RWPE2 (cell line): ENCODE measurements at regions not wholly inside any gene's neighbourhood (a gene's known extent, or its start where the extent isn't known, plus 50 kb on each side); places are given as distances from the start of the nearest gene placed in this dataset.

Experiments used
- ATAC-seq: fragments of 200-7000 bp; cut with Tn5 transposase; 3 replicates; pipeline ENCODE4 v1.9.1; 2021; ENCODE audit warnings: low read depth
- DNase-seq: peaks from one replicate; pipeline ENCODE4 v3.0.0-alpha.2; 2020; ENCODE audit warnings: low spot score
- H3K27ac ChIP-seq: fragments of 450-650 bp; 2 replicates; pipeline ENCODE4 v1.5.1; 2017; ENCODE audit warnings: mild to moderate bottlenecking; ENCODE audit not compliant: poor library complexity, severe bottlenecking
- H3K27me3 ChIP-seq: fragments of 250-450 bp; sonication (Bioruptor Pico); 2 replicates; pipeline ENCODE4 v1.5.1; 2021; ENCODE audit warnings: mild to moderate bottlenecking, moderate library complexity; ENCODE audit not compliant: insufficient read depth, poor library complexity, severe bottlenecking
- H3K36me3 ChIP-seq: fragments of 250-450 bp; sonication (Bioruptor Pico); 2 replicates; pipeline ENCODE4 v1.5.1; 2020; ENCODE audit warnings: low read depth, mild to moderate bottlenecking, moderate library complexity
- H3K4me1 ChIP-seq: fragments of 250-450 bp; sonication (Bioruptor Pico); 2 replicates; pipeline ENCODE4 v1.5.1; 2021; ENCODE audit warnings: mild to moderate bottlenecking, moderate library complexity; ENCODE audit not compliant: insufficient read depth, poor library complexity, severe bottlenecking
- H3K4me3 ChIP-seq: fragments of 250-450 bp; sonication (Bioruptor Pico); 2 replicates; pipeline ENCODE4 v1.5.1; 2021; ENCODE audit warnings: mild to moderate bottlenecking, moderate library complexity; ENCODE audit not compliant: severe bottlenecking
- H3K9me3 ChIP-seq: fragments of 250-450 bp; sonication (Bioruptor Pico); 2 replicates; pipeline ENCODE4 v1.5.1; 2021; ENCODE audit warnings: mild to moderate bottlenecking, moderate library complexity; ENCODE audit not compliant: severe bottlenecking
- TF ChIP-seq, protein P1 (sequence below): fragments of 450-650 bp; IDR thresholded peaks from one replicate; pipeline ENCODE4 v1.5.1; 2017; ENCODE audit warnings: mild to moderate bottlenecking, moderate library complexity; ENCODE audit not compliant: poor library complexity, severe bottlenecking

DNA sequence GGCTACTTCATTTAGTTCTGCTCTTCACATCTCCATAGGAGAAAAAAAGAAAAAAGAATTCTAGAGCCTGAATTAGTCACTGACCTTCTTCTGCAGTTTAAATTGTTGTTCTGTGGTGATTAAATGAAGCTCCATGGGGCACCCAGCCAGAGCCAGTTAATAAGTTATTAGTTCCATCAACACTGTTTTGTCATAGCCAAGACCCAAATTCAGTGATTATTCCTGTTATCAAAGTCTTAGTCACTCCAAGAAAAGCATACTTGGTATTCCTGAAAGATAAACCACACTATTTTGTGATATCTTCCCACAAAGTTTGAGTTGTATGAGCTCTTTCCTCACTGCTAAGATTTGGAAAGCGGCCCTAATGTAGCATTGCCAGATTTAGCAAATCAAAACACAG is 134.8 kb upstream of the RGMB start:
- TF ChIP-seq, protein P1, sequence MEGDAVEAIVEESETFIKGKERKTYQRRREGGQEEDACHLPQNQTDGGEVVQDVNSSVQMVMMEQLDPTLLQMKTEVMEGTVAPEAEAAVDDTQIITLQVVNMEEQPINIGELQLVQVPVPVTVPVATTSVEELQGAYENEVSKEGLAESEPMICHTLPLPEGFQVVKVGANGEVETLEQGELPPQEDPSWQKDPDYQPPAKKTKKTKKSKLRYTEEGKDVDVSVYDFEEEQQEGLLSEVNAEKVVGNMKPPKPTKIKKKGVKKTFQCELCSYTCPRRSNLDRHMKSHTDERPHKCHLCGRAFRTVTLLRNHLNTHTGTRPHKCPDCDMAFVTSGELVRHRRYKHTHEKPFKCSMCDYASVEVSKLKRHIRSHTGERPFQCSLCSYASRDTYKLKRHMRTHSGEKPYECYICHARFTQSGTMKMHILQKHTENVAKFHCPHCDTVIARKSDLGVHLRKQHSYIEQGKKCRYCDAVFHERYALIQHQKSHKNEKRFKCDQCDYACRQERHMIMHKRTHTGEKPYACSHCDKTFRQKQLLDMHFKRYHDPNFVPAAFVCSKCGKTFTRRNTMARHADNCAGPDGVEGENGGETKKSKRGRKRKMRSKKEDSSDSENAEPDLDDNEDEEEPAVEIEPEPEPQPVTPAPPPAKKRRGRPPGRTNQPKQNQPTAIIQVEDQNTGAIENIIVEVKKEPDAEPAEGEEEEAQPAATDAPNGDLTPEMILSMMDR, result no peak
- Histone ChIP-seq H3K4me3 (no peak overlapping the region), H3K27ac (no peak overlapping the region), H3K36me3 (no peaks in the 10 kb centered on the region), H3K9me3 (no peaks in the 10 kb centered on the region), H3K4me1 (no peaks in the 10 kb centered on the region), H3K27me3 (no peaks in the 10 kb centered on the region)
- DNase-seq (no peak), ATAC-seq (no peak)

DNA sequence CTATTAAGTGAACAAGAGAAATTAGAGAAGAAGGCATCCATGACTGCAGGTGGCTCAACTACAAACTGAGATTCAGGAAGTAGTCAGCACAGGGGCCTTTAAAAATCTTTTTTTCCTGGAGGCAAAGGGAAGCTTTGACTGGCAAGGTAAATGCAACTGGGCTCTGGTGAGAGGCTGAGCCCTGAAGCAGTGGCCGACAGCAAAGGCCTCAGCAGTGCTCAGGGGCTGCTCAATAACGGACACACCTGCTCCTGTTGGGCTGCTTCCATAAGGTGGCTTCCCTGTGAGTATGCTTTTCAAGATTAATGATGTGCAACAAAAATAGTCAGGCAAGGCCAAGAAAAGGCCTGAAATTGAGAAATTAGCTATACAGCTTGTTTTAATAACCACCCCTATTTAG is 134.2 kb upstream of the RGMB start:
- Histone ChIP-seq H3K4me1 (no peaks in the 10 kb centered on the region), H3K36me3 (no peaks in the 10 kb centered on the region), H3K9me3 (no peaks in the 10 kb centered on the region), H3K27me3 (no peaks in the 10 kb centered on the region), H3K4me3 (no peak overlapping the region), H3K27ac (no peak overlapping the region)
- TF ChIP-seq, protein P1, result no peak
- ATAC-seq, result no peak
- no peak for DNase-seq

DNA sequence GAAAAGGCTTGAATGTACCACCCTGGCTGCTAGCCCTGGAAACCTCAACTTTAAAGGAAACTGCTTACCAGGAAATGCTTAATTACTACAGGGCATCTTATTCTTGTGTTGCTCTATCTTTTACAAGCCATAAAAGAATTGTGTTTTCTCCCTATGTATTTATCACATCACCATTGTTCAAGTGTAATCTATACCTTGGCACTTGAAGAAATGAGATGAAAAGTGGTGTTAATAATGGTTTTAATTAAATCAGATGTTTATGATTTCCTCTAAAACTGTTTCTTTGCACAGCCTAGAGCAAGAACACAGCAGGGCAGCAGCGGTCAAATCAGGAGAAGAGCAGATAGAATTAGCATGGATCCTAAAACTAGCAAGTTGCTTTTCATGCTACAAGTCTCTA is 131.8 kb upstream of the RGMB start:
- ATAC-seq (no peak), DNase-seq (no peak)
- H3K36me3 ChIP-seq, result no peaks in the 10 kb centered on the region
- no peaks in the 10 kb centered on the region for H3K27me3 ChIP-seq
- no peaks in the 10 kb centered on the region for H3K4me1 ChIP-seq
- no peaks in the 10 kb centered on the region for H3K9me3 ChIP-seq
- H3K4me3 ChIP-seq, result no peak overlapping the region
- no peak overlapping the region for H3K27ac ChIP-seq
- TF ChIP-seq, protein P1, result no peak

- Histone ChIP-seq H3K27ac (no peak overlapping the region), H3K4me1 (no peaks in the 10 kb centered on the region), H3K27me3 (no peaks in the 10 kb centered on the region), H3K36me3 (no peaks in the 10 kb centered on the region), H3K4me3 (no peak overlapping the region), H3K9me3 (no peaks in the 10 kb centered on the region)
- TF ChIP-seq, protein P1, result no peak
- DNase-seq (no peak), ATAC-seq (no peak)
These were observed 129.9 kb upstream of the RGMB start for GRCh38 chr5:98643569-98643968.

GRCh38 chr5:98651715-98652114 is 121.7 kb upstream of the RGMB start:
- Histone ChIP-seq H3K27ac (no peak overlapping the region), H3K9me3 (no peaks in the 10 kb centered on the region), H3K36me3 (no peaks in the 10 kb centered on the region), H3K4me3 (no peak overlapping the region), H3K4me1 (no peaks in the 10 kb centered on the region), H3K27me3 (no peaks in the 10 kb centered on the region)
- DNase-seq (no peak), ATAC-seq (no peak)
- TF ChIP-seq, protein P1, result no peak
